Stimulated activated CD8-positive, alpha-beta memory T cell treated with anti-CD3 and anti-CD28 coated beads, Interleukin-15, amount 100 ng/mL, for 48 hours (primary cell): ENCODE measurements at regions not wholly inside any gene's neighbourhood (a gene's known extent, or its start where the extent isn't known, plus 50 kb on each side); places are given as distances from the start of the nearest gene placed in this dataset.

Experiments
- DNase-seq, 2 donors: peaks; one replicate each; pipeline ENCODE4 v3.0.0-alpha.2; 2020; ENCODE audit warnings: low read depth in 2 of 2

DNA sequence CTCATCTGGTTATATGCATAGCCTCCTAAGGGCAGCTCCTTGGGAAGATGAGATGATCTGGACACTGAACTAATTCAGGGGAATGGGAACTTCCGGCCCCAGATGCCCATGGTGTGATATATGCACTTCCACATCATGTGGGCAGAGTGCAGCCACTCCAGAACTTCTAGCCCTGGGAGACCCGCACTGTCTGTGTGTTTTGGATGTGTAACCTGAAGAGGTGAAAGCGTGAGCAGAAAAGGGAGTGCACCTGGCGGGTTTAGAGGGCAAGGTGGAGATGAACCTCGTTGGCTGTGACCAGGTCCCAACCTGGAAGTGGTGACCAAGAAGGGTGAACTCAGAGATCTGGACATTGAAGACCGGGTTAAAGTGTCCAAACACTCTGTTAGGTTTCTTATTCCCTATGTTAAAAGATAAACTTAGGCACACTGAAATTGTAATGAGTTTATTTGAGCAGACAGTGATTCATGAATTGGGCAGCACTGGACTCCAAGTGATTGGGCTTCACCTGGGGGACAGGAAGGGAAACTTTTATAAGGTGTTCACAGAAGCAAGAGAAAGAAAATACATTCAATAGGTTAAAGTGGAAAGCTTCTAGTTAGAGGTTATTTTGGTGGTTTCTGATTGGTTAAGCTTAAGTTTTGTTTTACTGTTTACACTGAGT, 296.2 kb upstream of the SKOR2 start:
- no peak for DNase-seq

DNA sequence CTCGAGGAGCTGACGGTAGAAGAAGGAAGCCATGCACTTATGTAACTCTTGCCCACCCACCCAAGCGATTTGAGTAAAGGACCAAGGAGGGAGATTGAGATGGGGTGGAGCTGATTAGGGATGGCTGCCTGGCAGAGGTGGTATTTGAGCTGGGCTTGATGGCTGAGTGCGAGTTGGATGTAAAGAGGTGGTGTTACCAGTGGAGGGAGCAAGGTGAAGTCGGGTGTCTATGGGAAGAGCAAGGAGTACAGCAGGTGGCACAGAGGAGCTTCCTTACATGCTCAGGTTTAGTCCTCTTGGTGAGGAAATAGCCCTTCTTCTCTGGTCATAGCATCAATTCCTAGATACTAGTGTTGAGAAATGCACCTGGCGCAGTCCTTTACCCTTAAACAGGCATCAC, 294.2 kb upstream of the SKOR2 start:
- DNase-seq, result no peak

DNA sequence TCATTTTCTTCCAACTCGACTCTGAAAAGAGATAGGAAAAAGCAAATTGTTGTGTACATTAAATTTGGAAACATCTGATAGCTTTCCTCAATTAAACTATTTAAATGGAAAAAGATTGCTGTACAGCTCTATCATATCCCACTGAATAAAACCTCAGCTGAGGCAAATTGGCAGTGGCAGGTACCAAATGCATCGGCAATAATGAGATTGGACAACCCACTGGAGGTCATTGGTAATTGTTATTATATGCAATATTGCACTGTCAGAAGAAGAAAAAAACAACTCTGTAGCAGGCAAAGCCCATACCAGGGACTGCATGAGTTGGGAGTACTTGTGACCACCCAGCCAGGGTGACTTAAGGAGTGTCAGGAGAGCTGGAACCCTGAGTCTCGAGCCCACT, 291.6 kb upstream of the SKOR2 start:
- no peak for DNase-seq

DNA sequence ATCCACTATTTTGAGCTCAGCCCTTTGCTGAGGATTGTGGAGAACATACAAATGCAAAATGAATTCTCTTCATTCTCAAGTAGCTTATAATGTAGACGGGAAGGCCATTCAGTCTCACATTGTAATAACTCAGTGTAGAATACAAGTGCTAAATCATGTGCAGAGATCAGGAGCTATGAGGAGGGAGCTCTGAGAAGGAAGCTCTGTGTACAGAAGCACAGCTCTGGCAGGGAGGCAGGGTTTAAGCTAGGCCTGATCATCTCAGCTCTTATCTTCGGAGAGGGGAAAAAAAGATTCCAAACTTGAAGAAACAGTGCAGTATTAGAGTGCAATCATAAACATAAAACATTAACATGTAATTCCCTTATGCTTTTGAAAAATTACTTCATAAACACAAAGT, 291.1 kb upstream of the SKOR2 start:
- no peak for DNase-seq

DNA sequence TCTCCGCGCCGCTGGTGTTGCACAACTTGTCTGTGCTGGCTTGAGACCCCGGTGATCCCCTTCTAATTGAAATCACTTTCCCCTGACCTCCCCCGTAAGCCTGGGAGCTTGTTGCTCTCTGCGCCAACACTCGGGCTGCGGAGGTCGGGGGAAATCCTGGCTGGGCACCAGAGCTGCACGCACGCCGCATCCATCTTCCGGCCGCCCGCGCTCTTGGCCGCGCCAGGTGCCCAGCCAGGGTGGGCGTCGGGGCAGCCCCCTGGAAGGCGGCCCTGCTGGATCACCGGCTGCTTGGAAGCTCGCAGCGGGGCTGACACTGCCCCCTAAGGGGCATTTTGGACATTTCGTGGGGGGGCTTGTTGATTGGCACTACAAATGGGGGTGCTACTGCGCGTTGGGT, 280.3 kb upstream of the SKOR2 start:
- DNase-seq, result no peak

DNA sequence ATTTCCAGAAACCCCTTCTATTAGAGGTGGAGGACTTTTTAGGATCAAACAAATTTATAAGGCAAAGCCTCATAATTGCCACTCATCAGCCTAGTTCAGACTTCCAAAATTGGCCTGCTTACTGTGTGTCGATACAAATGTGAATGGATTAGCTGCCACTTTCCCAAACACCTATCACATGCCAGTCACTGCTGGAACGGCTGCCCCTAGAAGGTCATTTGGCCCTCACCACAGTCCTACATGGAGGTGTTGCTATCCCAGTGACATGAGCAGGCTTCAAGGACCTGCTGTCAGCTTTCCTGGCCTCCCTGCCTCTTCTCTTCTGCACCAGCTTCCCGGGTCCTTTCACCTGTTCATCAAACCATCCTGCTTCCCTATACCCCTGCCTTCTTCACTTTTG, 279.2 kb upstream of the SKOR2 start:
- no peak for DNase-seq

DNA sequence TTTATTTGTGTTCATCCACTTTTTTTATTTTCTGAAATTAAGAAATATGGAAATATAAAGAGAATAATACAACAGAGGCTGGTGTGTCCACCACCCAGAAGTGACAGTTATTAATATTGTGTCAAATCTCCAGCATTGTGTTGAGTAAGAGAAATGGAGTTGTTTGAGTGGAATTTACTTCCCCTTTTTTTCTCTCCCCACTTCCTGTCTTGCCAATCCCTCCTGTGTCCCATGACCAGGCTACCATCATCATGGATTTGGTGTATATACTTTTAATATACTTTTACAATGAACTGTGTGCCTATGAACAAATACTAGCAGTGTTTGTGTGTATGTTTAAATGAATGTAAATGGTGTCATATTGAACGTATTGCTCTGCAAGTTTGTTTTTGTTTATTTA, 276.9 kb upstream of the SKOR2 start:
- no peak for DNase-seq

DNA sequence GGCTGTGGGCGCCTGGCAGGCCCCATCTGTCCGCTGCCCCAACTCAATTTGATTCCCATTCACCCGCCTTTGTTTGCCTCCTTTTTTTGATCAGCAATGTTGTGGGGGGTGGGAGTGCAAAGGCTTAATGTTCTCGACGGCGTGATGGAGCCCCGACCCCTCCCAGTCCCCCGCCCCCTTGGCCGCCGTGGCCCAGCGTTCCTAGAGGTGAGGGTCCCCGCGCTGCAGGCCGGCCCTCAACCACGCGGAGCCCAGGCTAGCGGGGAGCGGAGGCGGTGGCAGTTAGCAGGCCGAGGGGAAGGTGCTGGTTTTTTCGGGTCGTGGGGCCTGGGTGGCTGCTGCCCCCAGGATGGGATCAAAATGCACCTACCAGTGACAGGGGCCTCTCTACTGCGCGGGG, 274.7 kb upstream of the SKOR2 start:
- no peak for DNase-seq

DNA sequence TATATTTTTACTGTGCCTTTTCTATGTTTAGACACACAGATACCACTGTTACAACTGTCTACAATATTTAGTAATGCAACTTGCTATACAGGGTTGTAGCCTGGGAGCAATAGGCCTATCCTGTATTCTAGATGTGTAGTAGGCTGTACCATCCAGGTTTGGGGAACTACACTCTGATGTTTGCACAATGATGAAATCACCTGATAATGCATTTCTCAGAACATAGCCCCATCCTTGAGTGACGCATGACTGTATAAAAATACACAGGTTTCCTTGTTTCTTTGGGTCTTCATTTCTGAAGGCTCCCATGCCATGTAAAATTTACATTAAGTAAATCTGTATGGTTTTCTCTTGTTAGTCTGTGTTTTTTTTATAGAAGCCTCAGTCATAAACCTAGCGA, 270.9 kb upstream of the SKOR2 start:
- no peak for DNase-seq

DNA sequence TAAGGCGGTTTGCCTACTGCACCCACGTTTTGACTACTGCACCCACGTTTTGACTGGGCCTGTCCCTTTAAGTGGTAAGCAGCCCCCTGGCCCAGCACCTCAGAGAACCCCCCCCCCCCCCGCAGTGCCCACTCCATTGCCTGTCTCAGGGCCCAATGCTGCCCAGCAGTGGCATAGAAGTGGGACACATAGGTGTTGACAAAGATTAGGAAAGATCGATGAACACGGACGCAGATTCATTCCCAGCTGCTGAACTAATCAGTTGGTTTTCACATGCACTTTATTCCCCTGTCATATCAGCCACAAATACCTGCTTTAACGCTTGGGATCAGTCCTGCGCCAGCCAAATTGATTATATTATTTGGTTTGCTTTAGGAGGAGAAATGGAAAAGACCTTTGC, 268.8 kb upstream of the SKOR2 start:
- DNase-seq, result no peak

DNA sequence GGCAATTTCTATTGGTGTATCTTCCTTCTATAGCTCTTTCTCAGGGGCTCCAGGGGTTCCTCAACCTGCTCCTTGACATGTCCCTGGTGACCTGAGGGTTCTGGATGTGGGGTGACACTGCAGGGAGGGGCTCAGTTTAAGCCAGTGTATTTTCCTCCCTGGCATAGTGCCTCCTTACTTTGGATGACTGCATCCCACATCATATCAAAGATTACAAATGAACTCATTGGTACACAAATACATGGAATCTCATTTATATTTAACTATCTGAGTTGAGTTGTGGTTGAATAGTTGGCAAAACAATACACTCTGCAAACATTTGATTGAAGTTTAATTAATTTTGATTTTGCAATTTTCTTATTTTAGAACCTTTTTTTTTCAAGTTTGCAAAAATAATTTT, 268.2 kb upstream of the SKOR2 start:
- DNase-seq, result no peak

DNA sequence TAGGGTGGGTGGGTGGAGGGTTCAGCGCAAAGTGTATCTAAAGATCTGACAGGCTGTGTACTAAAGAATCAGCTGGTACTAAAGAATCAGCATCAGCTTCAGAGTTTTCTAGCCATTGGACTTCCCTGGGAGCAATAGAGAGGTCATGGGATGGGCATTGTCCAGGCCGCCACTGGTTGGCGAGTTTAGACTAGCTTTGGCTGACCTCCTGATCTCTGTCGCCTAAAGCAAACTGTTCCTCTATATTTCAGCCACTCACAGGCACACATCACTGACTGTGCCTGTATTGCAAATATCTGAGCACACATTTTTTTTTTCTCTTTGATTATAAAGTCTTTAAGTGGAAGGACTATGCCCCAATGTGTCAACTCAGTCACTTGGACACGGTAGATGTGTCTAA, 267.8 kb upstream of the SKOR2 start:
- DNase-seq, result no peak

DNA sequence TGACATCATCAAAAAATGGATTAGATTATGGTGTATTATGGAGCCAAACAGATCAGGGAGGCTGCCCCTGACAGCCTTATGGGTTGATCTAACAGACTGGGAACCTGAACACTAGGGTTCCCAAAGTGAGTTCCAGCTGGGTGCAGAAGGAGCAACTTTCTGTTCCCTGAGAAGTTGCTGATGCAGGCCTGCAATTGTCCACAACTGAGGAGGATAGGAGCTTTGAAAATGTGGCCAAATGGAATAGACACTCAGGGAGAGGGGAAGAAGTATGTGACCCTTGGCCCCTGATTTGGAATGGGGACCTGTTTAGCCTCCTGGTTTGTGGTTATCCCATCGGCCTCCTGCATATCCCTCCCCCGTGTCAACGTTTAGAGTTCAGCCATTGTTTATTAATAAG, 262.2 kb upstream of the SKOR2 start:
- no peak for DNase-seq

DNA sequence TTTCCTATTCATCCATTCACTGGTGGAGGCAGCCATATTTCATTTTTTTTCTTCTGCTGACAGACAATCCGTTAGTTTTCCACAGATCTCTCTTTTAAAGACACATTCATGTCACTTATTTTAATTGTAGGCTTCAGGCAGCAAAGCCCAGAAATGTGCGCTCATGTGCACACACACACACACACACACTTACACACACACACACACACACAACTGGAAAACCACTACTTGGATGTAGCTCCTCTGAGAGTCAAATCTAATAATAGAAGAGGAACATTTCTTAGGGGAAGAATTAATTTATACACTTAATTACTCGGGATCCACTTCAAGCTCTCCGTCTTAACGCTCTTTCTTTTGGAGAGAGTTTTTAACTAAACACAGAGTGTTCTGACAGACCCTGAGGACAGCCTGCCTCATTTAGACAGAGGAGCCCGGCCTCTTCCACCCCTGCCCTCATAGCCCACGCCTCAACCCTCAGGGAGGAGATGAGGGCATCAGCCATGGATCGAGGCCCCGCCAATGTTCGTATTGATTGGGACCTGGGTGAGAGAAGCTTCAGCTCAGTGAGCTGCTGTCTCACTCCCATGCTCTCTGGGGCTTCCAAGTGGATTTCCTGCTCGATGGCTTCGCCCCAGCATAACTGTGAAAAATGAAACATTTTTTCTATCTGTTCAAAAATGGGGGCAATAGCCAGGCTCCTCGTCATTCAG, 261.4 kb upstream of the SKOR2 start:
- no peak for DNase-seq

DNA sequence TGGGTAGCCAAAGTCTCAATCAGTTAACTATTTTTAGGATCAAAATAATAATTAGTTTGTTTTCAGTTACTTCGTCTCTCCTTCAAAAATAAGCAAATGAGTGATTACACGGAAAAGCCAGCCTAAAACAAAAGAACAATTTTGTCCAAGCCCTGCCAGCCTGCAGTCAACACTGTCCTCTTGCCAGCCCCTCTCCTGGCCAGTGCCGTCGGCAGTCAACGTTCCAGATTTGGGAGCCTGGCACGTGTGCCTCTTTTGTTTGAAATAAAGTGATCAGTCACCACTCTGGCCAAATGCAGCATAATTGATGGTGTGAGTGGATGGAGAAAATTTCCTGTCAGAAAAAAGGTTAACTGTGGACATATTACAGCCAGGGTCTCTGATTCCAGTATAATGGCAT, 260.6 kb upstream of the SKOR2 start:
- DNase-seq, result no peak

DNA sequence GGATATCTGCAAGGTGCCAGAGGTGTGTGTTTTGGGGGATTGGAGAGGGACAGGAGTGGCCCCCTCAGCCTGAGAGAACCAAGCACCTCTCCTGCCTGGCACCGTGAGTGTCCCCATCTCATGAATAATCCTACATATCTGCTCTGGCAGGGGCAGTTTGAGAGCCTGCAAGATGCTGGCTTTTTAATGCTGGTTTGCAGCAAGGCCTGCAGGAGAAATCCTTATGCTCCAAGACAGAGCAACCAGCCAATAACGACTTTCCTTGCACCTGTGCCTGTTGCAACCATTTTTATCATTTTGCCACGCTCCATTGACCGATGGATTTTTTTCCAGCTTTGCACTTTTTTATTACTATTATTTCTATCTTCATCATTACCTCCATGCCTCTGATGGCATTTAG, 259.4 kb upstream of the SKOR2 start:
- no peak for DNase-seq

DNA sequence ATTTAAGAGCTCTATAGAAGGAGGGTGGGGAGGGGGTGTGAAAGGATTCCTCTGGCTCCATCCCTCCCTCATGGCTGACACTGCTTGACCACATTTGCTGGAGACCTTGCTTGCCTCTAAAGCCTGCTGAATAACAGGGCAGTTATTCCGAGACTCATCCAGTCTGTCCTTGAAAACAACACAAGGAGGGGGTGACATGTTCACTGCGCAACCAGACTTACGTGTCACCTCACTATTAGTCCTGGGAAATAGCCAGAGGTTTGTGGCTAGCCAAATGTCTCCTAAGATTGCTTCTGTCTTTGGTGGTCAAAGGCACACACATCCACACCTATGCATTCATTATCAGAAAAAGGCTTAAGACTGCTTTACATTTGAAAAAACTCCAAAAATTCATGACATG, 256.2 kb upstream of the SKOR2 start:
- DNase-seq, result no peak

DNA sequence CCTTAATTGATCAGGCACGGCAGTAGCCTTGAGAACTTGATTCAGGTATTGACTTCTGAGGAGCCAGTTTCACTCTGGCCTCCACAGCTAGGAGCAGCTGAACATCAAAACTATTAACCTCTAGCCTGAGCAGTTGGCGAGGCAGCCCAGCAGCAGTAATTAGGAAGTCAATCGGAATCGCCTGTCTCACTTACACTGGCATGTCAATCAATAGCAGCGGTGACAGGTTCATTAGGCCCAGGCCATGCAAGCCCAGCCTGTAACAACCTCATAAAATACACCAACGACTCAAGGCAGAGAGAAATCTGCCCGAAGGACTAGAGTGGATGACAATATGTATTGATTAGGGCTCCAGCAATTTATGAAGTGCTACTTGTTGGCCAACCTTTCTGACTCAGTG, 255.4 kb upstream of the SKOR2 start:
- no peak for DNase-seq

DNA sequence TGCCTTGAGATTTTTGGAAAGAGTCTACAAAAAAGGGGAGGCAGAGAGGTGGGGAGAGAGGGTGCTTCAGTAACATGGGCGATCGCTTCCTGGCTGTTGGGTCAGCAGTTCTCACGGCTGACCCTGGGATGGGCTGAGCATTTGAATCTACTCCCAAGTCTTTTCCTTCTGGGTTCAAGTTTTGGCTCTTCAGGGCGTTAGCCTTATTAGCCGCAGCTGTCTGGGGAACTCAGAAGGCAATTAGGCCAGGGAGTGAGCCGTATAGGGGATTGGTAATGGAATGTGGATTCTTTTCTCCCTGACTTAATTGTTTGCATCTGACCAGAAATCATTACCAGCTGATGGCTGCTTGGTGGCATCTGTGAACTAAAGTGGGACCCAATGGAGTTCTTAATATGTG, 250.5 kb upstream of the SKOR2 start:
- DNase-seq, result no peak

DNA sequence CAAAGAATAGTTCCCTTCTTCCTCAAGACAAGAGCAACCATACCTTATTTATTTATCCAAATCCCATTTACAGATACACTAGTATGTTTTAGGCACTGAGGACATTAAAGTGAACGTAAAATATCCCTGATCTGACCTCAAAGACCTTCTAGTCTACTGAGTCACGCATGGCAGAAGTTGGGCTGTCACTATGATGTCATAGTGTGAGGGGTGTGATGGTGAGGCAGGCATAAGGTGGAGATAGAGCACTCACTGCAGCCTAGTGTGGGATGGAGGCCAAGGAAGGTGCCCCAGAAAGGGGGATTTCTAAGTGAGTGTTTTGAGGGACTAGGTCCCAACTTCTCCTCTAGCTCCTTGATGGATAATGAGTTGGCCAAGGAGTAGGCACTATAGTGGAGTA, 249.5 kb upstream of the SKOR2 start:
- no peak for DNase-seq

DNA sequence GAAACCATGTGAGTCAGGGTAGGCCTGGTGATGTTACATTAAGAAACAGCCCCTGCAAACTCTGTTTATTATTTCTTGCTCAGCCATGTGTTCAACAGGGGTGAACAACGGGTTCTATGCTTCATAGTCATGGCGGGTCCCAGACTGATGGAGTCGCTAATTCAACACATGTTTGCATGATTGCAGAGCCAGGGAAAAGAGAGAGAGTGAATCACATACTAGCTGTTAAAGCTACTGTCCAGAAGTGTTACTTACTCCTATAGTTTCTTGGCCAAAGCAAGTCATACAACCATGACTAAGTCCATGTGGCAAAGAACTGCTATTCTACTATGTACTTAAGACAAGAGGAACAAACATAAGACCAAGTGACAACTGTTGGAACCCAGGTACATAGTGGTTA, 241.2 kb upstream of the SKOR2 start:
- no peak for DNase-seq

DNA sequence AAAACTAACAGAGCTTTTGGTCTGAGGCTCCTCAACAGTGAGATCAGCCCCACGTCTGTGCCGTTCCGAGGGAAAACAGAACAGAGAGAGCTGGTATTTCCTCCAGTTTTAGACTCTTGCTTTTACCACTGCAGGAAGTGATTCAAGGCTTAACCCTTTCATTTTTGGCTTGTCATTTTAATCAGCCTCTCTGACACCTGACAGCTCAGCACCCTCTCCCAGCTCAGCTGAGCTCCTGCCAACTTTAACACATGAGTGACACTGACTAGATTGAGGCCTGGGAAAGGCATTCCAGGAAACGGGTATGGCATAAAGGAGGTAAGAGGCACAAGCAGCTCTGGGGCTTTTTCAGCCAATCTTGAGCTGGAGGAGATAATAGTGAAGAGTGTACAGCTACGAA, 239.4 kb upstream of the SKOR2 start:
- DNase-seq, result no peak

DNA sequence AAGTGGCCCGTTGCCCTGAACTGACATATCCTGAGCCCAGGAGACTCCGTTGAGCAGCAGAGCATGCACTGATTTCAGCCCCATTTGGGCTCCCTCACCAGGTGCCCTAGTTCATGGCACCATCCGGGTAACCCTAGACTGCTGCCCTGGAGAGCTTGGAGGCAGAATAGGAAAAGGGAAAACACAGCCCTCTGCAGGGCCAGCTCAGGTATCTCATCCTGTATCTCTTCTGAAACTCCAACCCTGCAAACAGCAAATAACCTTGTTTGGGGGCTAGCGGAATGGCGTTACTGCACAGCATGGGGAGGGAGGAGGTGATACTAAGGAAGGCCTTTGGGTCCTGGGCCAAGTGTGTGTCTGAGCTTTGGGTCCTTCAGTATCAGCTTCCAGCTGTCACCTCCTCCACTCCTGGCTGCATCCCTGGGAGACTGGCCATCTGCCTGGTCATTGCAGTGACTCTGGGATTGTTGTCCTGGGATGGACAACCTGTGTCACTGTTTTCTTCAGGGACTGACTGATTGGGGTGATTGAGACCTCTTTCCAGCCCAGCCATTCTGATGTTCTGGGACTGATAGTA, 233.8 kb upstream of the SKOR2 start:
- DNase-seq, result no peak

DNA sequence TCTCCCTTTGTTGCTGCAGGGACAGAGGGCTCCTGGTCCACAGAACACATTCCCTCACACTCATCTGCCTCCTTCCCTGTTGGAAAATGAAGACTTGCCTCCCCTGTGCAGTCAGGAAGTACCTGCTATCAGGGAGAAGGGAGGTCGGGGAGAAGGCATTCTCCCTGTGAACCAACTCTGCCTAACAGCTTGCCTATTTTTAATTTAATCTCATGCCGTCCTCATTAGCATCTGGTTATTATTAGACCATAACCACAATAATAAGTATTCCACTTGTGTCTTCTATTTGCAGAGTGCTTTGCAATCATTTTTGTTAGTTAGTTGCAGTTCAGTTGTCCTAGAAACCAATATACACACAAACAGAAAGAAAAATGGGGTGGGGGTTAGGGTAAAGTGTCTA, 232.6 kb upstream of the SKOR2 start:
- no peak for DNase-seq
